OCI-LY3 (cell line): ENCODE measurements at regions not wholly inside any gene's neighbourhood (a gene's known extent, or its start where the extent isn't known, plus 50 kb on each side); places are given as distances from the start of the nearest gene placed in this dataset.

ENCODE experiments used
- CTCF ChIP-seq: fragments of 200-600, 300-600 bp; sonication (generic); IDR thresholded peaks from 2 replicates; pipeline ENCODE4 v1.5.1; 2014; ENCODE audit warnings: antibody characterized with exemption, low read length, low read depth
- EZH2phosphoT487 ChIP-seq: fragments of 200-600 bp; shearing (Covaris generic); IDR thresholded peaks from 2 replicates; pipeline ENCODE4 v1.6.1; 2018; ENCODE audit warnings: antibody characterized with exemption, mixed run types, low read depth

GRCh38 chr14:42027271-42027670, 420.6 kb downstream of the LRFN5 start:
- TF ChIP-seq CTCF = no peak
- no peak for TF ChIP-seq EZH2phosphoT487
